ENCODE measurements at regions not wholly inside any gene's neighbourhood (a gene's known extent, or its start where the extent isn't known, plus 50 kb on each side); places are given as distances from the start of the nearest gene placed in this dataset.

DNA sequence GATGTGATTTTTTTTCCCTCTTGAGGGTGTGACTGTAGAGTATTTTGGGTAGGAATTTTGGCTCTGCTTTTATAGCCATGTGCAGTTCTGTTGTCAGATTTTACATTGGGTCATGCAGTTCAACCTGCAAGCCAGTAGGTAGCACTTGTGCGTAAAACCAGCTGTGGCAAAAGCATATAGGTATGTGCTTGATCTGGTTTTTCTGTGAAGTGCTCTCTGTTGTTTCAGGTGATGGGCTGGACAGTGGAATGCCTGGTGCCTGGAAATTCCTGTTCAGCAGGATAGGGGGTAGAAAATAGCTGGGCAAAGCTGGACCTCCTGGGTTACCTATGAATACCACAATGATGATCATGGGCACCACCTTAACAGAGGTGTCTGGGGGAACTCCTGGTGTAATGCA lies 584.2 kb upstream of the PCDH10 start:
- TF ChIP-seq EZH2phosphoT487 (IDR thresholded peaks at IDR 0.05; ENCODE audit: low read depth) (no peak), CTCF (IDR thresholded peaks at IDR 0.05; ENCODE audit: low read depth, low read length) (peak; percentile 26; the same call in 1 of the 2 replicates)

All from OCI-LY3 (cell line).